ENCODE measurements at regions not wholly inside any gene's neighbourhood (a gene's known extent, or its start where the extent isn't known, plus 50 kb on each side); places are given as distances from the start of the nearest gene placed in this dataset.

DNA sequence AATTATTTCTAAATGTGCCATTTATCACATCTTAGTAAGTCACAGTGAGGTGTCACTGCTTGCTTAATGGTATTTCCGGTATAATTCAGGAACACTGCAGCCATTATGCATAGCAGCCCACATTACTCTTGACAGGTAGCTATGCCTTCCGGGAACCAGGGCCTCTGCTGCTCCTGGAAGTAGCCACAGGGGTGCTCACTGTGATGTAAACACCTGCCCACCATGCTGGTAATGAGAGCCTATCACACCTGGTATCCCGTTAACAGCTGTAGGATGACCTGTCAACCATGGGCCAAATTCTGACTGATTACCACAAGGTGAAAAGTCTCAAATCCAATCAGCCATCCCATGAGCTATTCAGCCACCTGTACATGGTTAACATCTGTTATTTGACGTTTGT, 647.0 kb upstream of the NXPH2 start:
- no peaks in the 10 kb centered on the region for H3K79me2 ChIP-seq (ENCODE audit: insufficient read depth)
- H3K36me3 ChIP-seq (replicated peaks in 1 of 2; ENCODE audit: control insufficient read depth in 1 of 2, insufficient read depth in 2 of 2, low read length in 1 of 2) = no peaks in the 10 kb centered on the region
- CTCF ChIA-PET = no interaction called here
- 27% methylated on average over 3 of the region's 4 CpGs for WGBS (ENCODE audit: low lambda C conversion rate)
- H3K9ac ChIP-seq = no peak overlapping the region
- TF ChIP-seq, protein P1, sequence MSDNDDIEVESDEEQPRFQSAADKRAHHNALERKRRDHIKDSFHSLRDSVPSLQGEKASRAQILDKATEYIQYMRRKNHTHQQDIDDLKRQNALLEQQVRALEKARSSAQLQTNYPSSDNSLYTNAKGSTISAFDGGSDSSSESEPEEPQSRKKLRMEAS (IDR thresholded peaks at IDR 0.05; ENCODE audit: low read depth) = no peak
- TF ChIP-seq SMC3 (IDR thresholded peaks at IDR 0.05; ENCODE audit: low read depth, low read length) (no peak), NRF1 (IDR thresholded peaks at IDR 0.05; ENCODE audit: low read depth, low read length) (no peak), FOSL2 (IDR thresholded peaks at IDR 0.05; ENCODE audit: borderline replicate concordance, low read depth) (no peak), GABPA (IDR thresholded peaks at IDR 0.05; ENCODE audit: low read depth) (no peak), RAD21 (IDR thresholded peaks at IDR 0.05; ENCODE audit: low read length) (no peak), IRF3 (IDR thresholded peaks at IDR 0.05; ENCODE audit: low read depth, low read length) (no peak), MXI1 (IDR thresholded peaks at IDR 0.05; ENCODE audit: low read depth, low read length) (no peak), TCF12 (IDR thresholded peaks at IDR 0.05) (no peak), EP300 (IDR thresholded peaks at IDR 0.05; ENCODE audit: borderline replicate concordance in 1 of 2, low read depth in 1 of 2, low read length in 1 of 2) (no peak), YY1 (IDR thresholded peaks at IDR 0.05; ENCODE audit: low read depth) (no peak), MEF2A (IDR thresholded peaks at IDR 0.05; ENCODE audit: borderline replicate concordance, low read depth) (no peak), FOXM1 (IDR thresholded peaks at IDR 0.05; ENCODE audit: low read depth) (no peak), RFX5 (IDR thresholded peaks at IDR 0.05; ENCODE audit: low read length) (no peak), RXRA (IDR thresholded peaks at IDR 0.05; ENCODE audit: borderline replicate concordance, low read depth) (no peak), FOXJ3 (CRISPR knock-in tag; IDR thresholded peaks at IDR 0.05) (no peak), ZBTB33 (IDR thresholded peaks at IDR 0.05; ENCODE audit: borderline replicate concordance, low read depth) (no peak), GATA2 (CRISPR knock-in tag; IDR thresholded peaks at IDR 0.05) (no peak)
- TF ChIP-seq, protein P2, sequence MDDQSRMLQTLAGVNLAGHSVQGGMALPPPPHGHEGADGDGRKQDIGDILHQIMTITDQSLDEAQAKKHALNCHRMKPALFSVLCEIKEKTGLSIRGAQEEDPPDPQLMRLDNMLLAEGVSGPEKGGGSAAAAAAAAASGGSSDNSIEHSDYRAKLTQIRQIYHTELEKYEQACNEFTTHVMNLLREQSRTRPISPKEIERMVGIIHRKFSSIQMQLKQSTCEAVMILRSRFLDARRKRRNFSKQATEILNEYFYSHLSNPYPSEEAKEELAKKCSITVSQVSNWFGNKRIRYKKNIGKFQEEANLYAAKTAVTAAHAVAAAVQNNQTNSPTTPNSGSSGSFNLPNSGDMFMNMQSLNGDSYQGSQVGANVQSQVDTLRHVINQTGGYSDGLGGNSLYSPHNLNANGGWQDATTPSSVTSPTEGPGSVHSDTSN (IDR thresholded peaks at IDR 0.05) = no peak
- TF ChIP-seq, protein P3, sequence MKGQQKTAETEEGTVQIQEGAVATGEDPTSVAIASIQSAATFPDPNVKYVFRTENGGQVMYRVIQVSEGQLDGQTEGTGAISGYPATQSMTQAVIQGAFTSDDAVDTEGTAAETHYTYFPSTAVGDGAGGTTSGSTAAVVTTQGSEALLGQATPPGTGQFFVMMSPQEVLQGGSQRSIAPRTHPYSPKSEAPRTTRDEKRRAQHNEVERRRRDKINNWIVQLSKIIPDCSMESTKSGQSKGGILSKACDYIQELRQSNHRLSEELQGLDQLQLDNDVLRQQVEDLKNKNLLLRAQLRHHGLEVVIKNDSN (IDR thresholded peaks at IDR 0.05; ENCODE audit: borderline replicate concordance, low read depth) = no peak
- no peak overlapping the region for H2AFZ ChIP-seq (ENCODE audit: low read depth)
- no peak overlapping the region for H3K4me2 ChIP-seq
- no peaks in the 10 kb centered on the region for H3K9me2 ChIP-seq
- no peaks in the 10 kb centered on the region for H3K27me3 ChIP-seq (ENCODE audit: insufficient read depth)
- POLR2A ChIA-PET = no interaction called here
- no peaks in the 10 kb centered on the region for H4K20me1 ChIP-seq (ENCODE audit: insufficient read depth)
- no peak overlapping the region for H3K27ac ChIP-seq (ENCODE audit: low read depth in 2 of 2, low read length in 1 of 2)
- H3K9me3 ChIP-seq = no peaks in the 10 kb centered on the region
- no peaks in the 10 kb centered on the region for H3F3A ChIP-seq (replicated peaks; ENCODE audit: insufficient read depth)
- no peaks in the 10 kb centered on the region for H3K4me1 ChIP-seq (ENCODE audit: control insufficient read depth in 1 of 2, insufficient read depth in 2 of 2, low read depth in 1 of 2, low read length in 1 of 2)
- no peak overlapping the region for H3K4me3 ChIP-seq (ENCODE audit: low read depth in 2 of 2, low read length in 1 of 2)
- no peak for DNase-seq

Measured in SK-N-SH (cell line).